GM21447 (cell line): ENCODE measurements at regions not wholly inside any gene's neighbourhood (a gene's known extent, or its start where the extent isn't known, plus 50 kb on each side); places are given as distances from the start of the nearest gene placed in this dataset.
"Not testable (repeated sequence)": the region's sequence is repeated elsewhere in the genome, so short reads cannot be mapped to it uniquely, and the experiment has no call there.

Experiments
- ATAC-seq: cut with Tn5 transposase; IDR thresholded peaks from one replicate; pipeline ENCODE4 v1.9.1; 2021; ENCODE audit not compliant: unreplicated experiment

DNA sequence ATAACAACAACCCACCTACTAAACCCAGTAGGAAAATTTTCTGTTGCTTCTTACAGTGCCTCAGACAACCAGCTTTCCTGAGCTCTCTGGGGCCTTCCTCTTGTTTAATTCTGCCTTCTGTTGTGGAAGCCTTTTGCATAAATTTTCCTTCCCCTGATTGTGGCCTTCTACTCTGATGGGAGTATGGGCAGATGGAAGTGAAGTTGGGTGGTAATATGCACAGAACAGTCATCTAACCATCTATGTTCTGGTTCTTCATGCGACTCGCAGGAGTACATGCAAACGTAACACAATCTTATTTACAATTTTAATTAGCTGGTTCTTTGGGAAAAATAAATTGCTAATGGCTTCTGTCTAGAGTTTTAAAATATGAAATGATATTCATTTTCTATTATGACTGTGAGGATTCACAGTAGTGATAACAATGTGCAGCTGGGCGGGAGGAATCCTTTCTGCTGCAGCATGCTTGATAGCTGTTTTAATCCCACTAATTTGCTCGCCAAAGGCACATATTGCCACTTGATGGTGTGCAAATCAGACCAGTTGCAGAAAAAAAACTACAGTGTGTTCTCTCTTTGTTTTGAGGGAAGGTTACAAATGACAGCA, 311.5 kb upstream of the ROPN1 start:
- ATAC-seq, result no peak

DNA sequence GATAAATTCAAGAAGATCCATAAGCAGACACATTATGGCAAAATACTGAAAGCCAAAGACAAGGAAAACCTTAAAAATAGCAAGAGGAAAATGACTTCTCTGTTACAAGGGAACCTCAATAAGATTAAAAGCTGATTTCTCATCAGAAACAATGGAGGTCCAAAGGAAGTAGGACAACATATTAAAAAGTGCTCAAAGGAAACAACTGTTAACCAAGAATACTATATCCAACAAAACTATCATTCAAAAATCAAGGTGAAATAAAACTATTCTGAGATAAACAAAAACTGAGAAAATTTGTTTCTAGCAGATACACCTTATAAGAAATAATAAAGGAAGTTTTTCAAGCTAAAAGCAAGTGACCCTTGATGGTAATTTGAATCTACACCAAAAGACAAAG, 314.7 kb upstream of the ROPN1 start:
- no peak for ATAC-seq

DNA sequence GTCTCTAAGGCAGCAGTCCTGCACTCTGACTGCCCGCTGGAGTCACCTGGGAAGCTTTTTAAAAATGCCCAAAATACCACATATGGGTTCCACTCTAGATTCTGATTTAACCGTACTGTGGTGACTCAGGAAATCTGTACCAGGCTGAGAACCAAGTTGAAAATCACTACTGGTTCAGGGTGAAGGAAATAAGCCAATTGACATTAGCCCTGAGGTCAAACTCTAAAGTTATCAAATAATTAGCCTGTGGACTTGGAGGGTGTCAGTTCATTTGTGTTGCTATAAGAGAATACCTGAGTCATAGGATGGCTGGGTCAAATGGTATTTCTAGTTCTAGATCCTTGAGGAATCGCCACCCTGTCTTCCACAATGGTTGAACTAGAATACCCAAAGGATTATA, 321.7 kb upstream of the ROPN1 start:
- no peak for ATAC-seq

DNA sequence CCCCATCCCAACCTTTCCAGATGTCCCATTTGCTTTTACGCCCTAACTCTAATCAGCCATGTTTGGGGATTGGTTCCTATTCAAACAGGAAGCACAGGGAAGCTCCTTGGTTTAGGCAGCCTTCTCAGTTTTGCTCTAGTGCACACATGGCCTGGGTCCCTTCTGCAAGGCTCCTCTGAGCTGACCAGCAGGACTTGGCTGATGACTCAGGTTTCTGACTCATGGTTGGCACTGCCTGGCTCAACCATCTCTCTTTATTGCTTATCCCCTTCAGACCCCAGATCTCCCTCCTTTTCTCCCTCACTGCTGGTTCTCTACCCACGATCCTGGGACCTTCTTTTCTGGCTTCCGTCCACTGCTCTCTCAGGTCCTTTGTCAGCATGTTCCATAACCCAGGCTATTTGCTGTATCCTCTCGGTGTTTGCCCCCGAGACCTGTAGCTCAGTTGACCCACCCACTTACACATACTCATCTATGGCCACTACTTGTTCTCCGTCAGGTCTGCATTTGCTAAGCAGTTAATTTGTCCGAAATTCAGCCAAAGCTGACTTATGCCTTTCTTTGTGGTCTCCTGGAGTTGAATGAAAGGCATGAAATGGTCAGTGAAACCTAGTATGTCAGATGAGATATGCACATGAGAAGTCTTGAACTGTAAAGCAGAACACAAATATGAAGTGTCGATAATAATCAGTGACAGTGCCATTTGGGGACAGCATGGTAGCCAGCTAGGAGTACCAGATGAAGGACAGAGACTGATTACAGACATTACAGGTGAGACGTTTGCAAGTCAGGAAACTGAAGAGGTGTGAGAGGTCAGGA, 323.5 kb upstream of the ROPN1 start:
- no peak for ATAC-seq

DNA sequence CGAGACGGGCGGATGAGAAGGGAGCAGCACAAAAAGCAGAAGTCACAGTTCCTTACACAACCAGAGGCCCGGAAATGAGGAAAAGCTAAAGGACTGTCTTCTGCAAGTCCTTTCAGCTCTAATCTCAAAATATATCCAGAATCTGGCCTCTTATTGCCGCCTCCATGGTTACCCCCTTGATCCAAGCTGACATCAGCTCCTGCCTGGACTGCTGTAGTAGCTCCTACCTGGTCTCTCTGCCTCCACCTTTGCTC, 324.0 kb upstream of the ROPN1 start:
- no peak for ATAC-seq

DNA sequence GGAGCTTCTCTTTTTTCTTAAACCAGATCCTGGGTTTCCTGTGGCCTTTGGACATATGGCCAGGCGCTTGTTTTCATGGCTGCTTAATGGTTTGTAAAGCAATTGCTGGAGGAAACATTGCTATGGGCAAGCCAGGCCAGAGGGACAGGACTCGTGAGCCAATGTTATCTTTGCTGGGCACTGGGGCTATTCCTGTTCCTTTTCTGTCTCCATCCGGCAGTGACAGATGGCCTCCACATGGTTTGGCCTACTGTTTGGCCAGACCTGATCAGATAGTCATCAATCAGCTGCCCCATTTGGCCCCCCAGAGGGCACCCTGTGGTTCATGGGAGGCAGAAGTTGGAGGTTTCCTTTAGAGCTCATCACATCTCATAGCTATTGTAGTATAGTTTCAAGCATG, 326.1 kb upstream of the ROPN1 start:
- no peak for ATAC-seq

DNA sequence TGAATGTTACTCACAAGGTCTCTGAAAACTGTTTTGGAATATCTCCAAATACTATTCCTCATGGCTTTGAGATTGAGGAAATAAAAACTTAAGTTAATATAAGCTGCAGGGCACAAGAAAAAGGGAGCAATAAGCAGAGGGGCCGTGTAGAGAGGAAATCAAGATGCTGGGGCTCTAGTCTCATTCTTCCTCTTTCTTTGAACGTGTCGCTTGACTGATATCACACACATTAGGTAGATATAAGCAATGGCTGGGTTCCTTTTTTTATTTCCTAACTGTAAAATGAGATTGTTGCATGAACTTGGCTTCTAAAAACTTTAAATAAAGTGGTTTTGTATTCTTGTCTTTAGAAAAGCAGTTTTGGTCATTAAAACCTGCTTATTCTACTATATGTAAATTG, 326.7 kb upstream of the ROPN1 start:
- no peak for ATAC-seq

DNA sequence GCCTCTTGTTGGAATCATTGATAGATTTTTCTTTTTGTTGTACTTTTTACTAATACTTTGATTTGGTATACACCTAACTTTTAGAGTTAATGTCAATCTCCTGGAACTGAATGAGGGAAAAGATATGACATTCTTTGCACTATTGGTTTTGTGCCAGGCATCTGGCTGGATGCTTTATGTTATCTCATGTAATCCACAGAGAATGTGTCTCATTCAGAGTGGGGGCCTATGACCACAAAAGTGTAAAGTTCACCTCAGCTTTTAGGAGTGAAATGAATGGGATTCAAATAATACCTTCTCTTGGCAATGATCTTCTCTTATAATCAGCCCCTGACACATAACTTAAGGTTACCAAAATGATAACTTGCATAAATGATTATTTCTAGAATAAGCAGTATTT, 329.1 kb upstream of the ROPN1 start:
- no peak for ATAC-seq

DNA sequence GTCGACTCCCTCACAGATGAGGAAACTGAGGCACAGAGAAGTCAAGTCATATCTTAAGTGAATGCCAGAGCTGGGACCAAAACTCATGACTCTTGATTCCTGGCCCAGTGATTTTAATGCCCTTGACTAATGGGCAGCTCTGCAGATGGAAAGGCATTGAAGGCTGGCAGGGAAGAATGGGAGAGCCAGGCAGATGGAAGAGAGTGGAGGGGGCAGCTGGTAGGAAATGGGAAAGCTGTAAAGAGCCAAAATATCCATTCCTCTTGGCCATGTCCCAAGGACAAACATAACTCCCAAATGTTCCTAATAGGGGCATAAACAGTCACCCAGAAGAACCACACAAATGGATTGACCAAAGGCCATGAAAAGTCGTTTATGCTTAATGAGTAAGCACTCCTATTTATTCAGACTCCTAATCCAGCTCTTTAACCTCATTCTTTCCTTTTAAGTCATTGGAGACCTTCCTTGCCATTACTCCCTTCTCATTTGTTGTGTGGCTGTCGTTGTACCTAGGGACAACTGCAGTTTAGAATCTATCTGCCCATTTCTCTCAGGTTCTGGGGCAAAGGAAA, 330.5 kb upstream of the ROPN1 start:
- ATAC-seq, result no peak

DNA sequence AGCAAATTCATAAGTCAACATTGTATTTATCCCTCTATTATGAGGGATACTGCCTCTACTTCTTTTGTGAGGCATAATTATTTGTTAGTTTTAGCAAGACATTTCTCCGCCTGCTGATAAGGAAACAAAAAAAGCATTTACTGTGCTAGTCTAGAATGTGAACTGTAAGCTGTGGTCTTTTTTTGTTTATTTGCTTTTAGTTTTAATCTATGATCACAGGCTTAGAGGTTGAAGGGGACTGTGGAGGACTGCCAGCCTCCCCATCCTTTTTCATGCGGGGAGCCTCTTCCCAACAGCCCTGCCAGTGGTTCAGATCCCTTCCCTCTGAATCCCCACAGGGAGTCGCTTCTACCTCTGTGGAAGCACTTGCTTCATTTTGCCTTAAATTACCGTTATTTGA, 331.0 kb upstream of the ROPN1 start:
- no peak for ATAC-seq

DNA sequence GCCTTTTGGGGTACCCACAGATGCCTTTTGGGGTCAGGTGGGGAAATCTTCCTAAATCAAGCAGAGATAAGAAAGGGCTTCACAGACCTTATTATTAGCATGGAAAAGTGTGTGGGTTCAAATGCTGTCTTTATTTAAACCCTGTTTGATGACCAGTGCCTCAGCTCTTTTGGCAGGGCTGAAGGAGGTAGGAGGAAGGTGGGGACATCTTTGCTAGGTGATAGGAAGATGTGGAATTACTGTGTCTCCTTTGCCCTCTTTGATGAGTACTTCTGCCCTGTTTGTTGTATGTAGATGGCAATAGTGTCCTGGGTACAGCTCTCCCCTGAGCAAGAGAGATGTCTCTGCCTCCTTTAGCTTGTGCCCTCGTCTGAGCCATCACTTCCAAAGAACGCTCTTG, 333.3 kb upstream of the ROPN1 start:
- ATAC-seq, result no peak

DNA sequence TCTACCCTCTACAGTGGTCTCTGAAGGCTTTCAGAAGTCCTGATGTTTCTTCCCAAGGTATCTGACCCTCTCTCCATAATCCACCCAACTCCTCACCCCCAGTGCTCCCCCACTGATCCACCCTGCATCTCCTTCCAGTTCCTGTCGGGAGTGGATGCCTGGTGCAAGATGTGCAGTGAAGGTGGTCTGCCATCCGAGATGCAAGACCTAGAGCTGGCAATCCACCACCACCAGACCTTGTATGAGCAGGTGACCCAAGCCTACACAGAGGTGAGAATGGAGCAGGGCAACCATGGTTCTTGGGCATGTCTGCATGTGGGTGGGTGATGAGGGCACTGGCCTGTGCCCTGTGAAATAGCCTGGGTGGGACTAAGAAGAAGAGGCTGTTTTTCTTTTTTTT, 337.8 kb upstream of the ROPN1 start:
- ATAC-seq, result no peak

DNA sequence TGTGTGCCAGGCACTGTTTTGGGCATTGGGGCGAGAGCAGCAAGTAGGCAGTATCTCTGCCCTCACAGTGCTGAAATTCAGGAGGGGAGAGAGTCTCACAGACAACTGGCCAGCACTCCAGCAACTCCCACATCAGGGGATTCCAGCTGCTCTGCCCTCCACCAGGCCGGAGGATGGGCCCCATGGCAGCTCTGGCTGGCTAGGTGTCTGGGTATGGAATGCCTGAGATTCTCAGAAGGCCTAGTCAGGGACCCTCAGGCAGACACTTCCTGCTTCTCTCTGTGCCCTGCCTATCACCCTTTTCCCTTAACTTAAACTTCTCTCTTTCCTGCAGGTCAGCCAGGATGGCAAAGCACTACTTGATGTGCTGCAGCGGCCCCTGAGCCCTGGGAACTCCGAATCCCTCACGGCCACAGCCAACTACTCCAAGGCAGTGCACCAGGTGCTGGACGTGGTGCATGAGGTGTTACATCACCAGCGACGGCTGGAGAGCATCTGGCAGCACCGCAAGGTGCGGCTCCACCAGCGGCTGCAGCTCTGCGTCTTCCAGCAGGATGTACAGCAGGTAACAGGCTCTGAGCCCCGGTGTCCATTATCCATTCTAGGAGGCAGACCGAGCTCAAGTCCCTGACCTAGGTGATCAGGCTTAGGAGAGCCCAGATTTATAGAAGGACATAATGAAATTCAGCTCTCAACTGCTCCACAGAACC, 342.2 kb upstream of the ROPN1 start:
- ATAC-seq, result no peak

DNA sequence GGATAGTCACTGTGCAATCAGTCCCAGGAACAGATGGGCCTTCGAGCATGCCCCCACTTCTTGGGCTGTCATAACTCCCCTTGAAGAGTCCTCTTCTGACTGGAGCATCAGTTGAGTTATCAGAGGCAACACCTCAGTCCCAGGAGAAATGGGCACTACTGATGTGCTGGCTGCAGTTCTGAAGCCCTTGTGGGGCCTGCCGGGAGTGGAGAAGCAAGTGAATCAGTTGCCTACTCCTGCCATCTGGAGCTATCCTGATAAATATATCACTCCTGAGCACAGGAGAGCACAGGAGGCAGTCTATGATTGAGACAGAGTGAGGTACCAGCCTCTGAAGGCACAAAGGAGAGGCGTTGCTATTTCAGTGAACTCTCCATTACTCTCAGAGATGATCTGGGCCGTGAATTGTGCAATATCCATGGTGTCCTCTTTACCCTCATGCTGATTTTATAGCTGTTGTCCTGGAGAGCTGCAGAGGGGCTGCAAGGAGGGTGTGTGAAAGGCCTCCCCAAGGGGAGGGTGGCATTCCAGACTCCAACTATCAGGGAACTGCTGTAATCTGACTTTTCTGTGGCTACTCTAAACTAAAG, 344.2 kb upstream of the ROPN1 start:
- no peak for ATAC-seq

DNA sequence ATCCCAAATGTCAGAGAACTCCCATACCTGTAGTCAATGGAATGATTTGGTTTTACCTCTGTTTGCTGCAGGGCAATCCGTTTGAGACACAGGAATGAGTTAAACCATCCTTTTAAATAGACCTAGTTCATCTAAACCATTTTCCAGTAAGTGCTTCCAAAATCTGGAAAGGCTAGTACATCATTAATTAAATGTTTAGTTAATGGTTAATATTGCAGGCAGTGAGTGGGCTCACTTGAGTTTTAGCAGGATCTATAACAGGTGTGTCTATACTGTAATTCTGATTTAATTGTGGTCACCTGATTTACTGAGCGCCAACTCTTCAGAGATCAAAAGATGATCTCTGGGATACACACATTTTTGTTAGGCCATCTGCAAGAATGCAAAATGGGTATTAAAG, 353.9 kb upstream of the ROPN1 start:
- no peak for ATAC-seq

DNA sequence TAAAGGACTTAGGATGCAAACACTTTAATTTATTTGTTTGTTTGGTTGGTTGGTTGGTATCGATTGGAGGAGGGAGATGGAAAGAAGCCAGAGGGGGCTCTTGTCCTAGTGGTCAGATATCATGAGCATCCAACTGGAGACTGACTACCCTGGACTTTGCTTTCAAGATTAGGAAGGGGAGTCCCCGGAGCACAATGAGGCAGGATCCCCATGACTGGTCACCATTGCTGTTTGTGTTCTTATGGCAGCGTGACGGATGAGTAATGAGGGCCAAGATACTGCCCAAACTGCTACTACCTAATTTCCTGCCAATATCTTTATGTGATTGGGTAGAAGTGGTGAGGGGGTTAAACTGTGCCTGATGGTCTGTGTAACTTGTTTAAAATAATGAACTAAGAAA, 354.6 kb upstream of the ROPN1 start:
- ATAC-seq, result no peak

DNA sequence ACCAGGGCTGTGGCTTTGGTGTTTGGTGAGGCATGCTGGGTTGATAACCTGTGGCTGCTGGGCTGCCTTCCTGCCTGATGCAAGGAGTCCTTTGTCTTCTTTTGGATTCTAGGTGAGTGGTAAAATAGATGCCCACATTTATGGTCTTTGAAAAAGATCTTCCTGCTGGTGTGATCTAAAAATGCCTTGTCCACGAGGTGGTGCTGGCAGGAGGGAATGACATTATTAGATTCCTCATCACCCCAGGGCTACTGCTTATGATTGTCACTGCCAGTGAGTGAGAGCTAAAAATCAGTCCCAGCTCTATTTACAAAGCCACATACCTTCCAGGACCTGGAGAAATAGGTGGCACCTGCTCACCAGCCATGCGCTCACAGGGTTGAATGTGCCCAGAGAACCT, 355.5 kb upstream of the ROPN1 start:
- no peak for ATAC-seq

DNA sequence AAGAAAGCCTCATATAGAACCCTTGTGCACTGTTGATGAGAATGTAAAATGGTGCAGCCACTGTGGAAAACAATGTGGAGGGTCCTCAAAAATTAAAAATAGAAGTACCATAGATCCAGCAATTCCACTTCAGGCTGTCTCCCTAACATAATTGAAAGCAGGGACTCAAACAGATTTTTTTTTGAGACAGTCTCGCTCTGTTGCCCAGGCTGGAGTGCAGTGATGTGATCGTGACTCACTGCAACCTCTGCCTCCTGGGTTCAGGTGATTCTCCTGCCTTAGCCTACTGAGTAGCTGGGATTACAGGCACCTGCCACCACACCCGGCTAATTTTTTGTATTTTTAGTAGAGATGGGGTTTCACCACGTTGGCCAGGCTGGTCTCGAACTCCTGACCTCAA, 356.6 kb upstream of the ROPN1 start:
- ATAC-seq, result not testable (repeated sequence)

DNA sequence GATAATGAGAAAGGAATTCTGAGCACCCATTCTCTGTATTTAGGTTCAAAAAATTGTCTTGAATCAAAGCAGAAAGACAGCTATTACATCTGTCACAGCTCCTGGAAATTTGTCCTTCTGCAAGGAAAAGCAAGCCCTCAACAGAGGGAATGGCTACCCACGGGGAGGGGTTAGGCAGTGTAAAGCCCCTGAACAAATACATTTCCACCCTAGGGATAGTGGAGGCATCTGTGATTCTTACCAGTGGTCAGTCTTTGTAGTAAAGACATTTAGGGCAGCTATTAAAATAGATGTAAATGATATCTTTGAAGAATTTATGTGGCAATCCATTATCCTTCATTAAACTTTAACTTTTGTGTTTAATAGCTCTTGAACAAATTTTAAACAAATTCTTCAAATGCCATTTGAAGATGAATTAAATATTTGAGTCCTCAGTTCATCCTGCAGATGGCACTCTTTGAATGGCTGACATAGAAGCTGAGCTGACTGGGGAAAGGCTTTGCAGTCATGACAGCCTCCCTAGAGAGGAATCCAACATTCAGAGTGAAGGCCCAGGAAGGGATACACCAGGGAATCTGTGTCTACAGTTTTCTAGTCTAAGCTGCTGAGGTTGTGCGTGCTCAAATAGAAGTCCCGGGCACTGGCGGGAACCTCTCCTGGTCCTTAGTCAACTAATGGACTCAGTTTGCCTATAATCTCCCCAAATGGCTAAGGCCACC, 359.7 kb upstream of the ROPN1 start:
- no peak for ATAC-seq

DNA sequence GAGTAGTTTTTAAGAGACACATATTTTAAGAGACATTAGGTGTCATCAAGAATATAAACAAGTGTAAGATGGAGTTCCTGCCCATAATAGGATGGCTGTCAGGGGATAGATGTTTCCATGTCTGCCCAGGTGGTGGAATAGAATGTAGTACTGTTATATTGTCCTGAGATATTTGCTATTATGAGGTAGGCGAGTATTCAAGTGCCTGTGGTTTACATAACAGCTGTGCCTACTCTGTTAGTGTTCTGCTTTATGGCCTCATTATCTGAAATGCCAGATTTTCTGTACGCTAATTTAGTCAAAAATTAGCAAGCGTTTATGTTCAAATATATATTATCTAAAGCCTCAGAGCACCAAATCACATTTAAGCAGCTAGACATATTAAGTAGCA, 360.2 kb upstream of the ROPN1 start:
- ATAC-seq, result no peak

DNA sequence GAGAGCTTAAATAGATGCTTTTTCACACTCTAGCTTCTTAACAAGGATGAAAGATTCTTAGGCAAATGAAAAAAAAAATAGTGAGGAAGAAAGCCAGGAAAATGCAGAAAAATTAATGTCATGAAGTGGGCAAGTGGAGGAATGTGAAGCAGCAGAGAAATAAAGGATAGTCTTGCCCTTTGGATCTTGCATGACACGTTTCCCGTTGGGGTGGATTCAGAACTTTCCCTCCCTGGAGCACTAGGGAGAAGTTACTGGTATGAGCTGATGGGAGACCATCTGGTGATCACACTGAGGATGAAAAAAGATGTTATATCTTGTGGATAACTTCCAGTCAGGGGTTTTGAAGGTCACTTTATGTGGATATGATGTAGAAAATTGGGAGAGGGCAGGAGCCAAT, 361.8 kb upstream of the ROPN1 start:
- ATAC-seq, result no peak
